ENCODE measurements at regions not wholly inside any gene's neighbourhood (a gene's known extent, or its start where the extent isn't known, plus 50 kb on each side); places are given as distances from the start of the nearest gene placed in this dataset.
A peak's percentile ranks its signal among the peaks of the same experiment; 100 is the strongest.

DNA sequence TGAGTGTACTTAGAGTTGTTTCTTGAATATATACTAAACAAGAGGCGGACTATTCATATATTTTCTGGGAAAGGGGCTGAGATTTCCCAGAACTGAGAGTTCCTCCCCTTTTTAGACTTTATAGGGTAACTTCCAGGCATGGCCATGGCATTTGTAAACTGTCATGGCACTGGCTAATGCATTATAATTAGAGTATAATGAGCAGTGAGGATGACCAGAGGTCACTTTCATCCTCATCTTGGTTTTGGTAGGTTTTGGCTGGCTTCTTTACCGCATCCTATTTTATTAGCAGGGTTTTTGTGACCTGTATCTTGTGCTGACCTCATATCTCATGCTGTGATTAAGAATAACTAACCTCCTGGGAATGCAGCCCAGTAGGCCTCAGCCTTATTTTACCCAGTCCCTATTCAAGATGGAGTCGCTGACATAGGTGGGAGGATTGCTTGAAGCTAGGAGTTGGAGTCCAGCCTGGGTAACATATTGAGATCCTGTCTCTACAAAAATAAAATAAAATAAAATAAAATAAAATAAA, 91.4 kb downstream of the MOBP start:
- Mint-ChIP-seq H3K9me3 (ENCODE audit: unreplicated experiment) (peaks cover 12% of the 10 kb centered on the region), H3K27me3 (ENCODE audit: unreplicated experiment) (no peaks in the 10 kb centered on the region), H3K4me1 (ENCODE audit: unreplicated experiment) (no peaks in the 10 kb centered on the region), H3K36me3 (ENCODE audit: unreplicated experiment) (no peaks in the 10 kb centered on the region), H3K4me3 (ENCODE audit: unreplicated experiment) (no peak overlapping the region), H3K27ac (ENCODE audit: unreplicated experiment) (no peak overlapping the region)
- no peak for DNase-seq (ENCODE audit: extremely low spot score, unreplicated experiment)
- TF ChIP-seq, protein P1, sequence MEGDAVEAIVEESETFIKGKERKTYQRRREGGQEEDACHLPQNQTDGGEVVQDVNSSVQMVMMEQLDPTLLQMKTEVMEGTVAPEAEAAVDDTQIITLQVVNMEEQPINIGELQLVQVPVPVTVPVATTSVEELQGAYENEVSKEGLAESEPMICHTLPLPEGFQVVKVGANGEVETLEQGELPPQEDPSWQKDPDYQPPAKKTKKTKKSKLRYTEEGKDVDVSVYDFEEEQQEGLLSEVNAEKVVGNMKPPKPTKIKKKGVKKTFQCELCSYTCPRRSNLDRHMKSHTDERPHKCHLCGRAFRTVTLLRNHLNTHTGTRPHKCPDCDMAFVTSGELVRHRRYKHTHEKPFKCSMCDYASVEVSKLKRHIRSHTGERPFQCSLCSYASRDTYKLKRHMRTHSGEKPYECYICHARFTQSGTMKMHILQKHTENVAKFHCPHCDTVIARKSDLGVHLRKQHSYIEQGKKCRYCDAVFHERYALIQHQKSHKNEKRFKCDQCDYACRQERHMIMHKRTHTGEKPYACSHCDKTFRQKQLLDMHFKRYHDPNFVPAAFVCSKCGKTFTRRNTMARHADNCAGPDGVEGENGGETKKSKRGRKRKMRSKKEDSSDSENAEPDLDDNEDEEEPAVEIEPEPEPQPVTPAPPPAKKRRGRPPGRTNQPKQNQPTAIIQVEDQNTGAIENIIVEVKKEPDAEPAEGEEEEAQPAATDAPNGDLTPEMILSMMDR (IDR thresholded peaks at IDR 0.05), result no peak

DNA sequence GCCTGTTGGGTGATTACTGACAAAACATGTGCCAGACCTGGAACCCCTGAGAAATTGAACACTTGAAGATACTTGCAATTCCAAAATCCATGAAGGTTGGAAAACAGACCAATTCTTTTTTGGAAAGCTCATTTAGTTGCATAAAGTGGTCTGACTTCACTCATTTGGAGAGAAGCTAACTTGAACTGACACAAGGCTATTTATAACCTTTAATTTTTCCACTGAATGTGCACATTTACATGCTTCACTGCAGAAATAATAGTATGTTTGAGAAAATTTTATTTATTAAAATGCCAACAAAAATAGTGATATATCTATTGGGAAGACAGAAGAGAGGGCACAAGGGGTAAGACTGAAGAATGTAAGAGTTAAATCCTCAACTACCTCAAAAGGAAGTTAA, 92.1 kb downstream of the MOBP start:
- H3K27me3 Mint-ChIP-seq (ENCODE audit: unreplicated experiment), result no peaks in the 10 kb centered on the region
- H3K4me3 Mint-ChIP-seq (ENCODE audit: unreplicated experiment), result no peak overlapping the region
- DNase-seq (ENCODE audit: extremely low spot score, unreplicated experiment), result no peak
- peaks cover 5% of the 10 kb centered on the region for H3K9me3 Mint-ChIP-seq (ENCODE audit: unreplicated experiment)
- no peak overlapping the region for H3K27ac Mint-ChIP-seq (ENCODE audit: unreplicated experiment)
- TF ChIP-seq, protein P1 (IDR thresholded peaks at IDR 0.05), result no peak
- H3K36me3 Mint-ChIP-seq (ENCODE audit: unreplicated experiment), result no peaks in the 10 kb centered on the region
- no peaks in the 10 kb centered on the region for H3K4me1 Mint-ChIP-seq (ENCODE audit: unreplicated experiment)

DNA sequence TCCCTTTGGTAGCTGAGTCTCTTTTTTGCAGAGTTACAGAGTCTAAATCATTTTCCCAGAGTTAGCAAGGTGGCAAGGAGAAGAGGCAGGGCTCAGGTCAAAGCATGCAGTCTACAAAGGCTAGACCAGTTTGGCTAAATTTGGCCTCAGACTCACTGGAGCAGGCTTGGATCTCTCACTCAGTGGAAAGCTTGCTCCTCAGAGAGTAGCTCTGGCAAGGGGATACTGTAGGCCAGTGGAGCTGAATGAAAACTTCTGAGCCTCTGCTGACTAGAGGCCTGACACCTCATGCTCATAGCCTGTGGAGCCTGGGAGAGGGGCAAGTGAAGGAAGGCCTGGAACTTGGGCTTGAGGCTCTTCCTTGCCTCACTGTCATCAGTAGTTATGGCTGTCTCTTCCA, 101.0 kb downstream of the MOBP start:
- TF ChIP-seq, protein P1 (IDR thresholded peaks at IDR 0.05), result no peak
- Mint-ChIP-seq H3K27ac (ENCODE audit: unreplicated experiment) (no peak overlapping the region), H3K36me3 (ENCODE audit: unreplicated experiment) (no peaks in the 10 kb centered on the region), H3K4me3 (ENCODE audit: unreplicated experiment) (no peak overlapping the region), H3K9me3 (ENCODE audit: unreplicated experiment) (no peaks in the 10 kb centered on the region), H3K27me3 (ENCODE audit: unreplicated experiment) (no peaks in the 10 kb centered on the region), H3K4me1 (ENCODE audit: unreplicated experiment) (no peaks in the 10 kb centered on the region)
- no peak for DNase-seq (ENCODE audit: extremely low spot score, unreplicated experiment)

- Mint-ChIP-seq H3K36me3 (ENCODE audit: unreplicated experiment) (no peaks in the 10 kb centered on the region), H3K4me3 (ENCODE audit: unreplicated experiment) (no peak overlapping the region), H3K27ac (ENCODE audit: unreplicated experiment) (no peak overlapping the region), H3K4me1 (ENCODE audit: unreplicated experiment) (no peaks in the 10 kb centered on the region), H3K9me3 (ENCODE audit: unreplicated experiment) (no peaks in the 10 kb centered on the region), H3K27me3 (ENCODE audit: unreplicated experiment) (no peaks in the 10 kb centered on the region)
- TF ChIP-seq, protein P1 (IDR thresholded peaks at IDR 0.05), result no peak
- peak; percentile 30 for DNase-seq (ENCODE audit: extremely low spot score, unreplicated experiment)
Measured at GRCh38 chr3:39569095-39569494, 101.6 kb downstream of the MOBP start.

DNA sequence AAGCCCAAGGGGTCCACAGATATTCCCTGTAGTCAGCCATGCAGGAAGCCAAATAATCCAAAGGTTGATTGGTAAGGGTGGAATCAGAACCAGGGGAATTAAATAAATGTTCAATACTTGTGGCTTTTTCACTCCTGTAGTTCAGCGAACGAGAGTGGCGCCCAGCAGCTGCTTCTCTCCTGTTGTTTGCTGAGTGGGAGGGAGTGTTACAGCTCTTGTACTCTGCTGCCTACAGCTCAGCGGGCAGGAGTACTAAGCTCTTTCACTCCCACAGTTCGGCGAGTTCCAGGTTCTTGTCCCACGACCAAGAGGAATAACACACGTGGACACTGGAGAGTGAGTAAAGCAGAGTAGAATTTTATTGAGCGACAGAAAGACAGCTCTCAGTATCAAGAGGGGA, 105.9 kb downstream of the MOBP start:
- TF ChIP-seq, protein P1 (IDR thresholded peaks at IDR 0.05), result no peak
- Mint-ChIP-seq H3K9me3 (ENCODE audit: unreplicated experiment) (no peaks in the 10 kb centered on the region), H3K27ac (ENCODE audit: unreplicated experiment) (no peak overlapping the region)

More for the DNA sequence above, 105.9 kb downstream of the MOBP start:
- no peaks in the 10 kb centered on the region for H3K4me1 Mint-ChIP-seq (ENCODE audit: unreplicated experiment)
- DNase-seq (ENCODE audit: extremely low spot score, unreplicated experiment), result no peak
- no peaks in the 10 kb centered on the region for H3K36me3 Mint-ChIP-seq (ENCODE audit: unreplicated experiment)
- H3K27me3 Mint-ChIP-seq (ENCODE audit: unreplicated experiment), result no peaks in the 10 kb centered on the region
- H3K4me3 Mint-ChIP-seq (ENCODE audit: unreplicated experiment), result no peak overlapping the region
